Caco-2 (cell line): ENCODE measurements at regions not wholly inside any gene's neighbourhood (a gene's known extent, or its start where the extent isn't known, plus 50 kb on each side); places are given as distances from the start of the nearest gene placed in this dataset.

Experiments used
- BruUV-seq: library from RNA; stranded (reverse); fragments of 400-500 nt; replicated peaks from 2 replicates; lab custom pipeline; 2021; lab: Mats Ljungman, UMichigan
- CTCF ChIA-PET: fragments of 300-600 bp; sonication (Branson Sonifier 250); formaldehyde crosslinking; loops from one replicate; lab custom pipeline; 2022; ENCODE audit warnings: antibody characterized with exemption; lab: Charles Lee
- POLR2A ChIA-PET: fragments of 300-600 bp; sonication (Branson Sonifier 250); formaldehyde crosslinking; loops from one replicate; lab custom pipeline; 2022; ENCODE audit warnings: antibody characterized with exemption; lab: Charles Lee
- DNase-seq, 2 experiments: peaks; one replicate each; pipeline versions ENCODE4 v3.0.0 to v3.0.0-alpha.2; 2020 to 2022
- H3K27me3 ChIP-seq: replicated peaks from 2 replicates; pipeline ENCODE4 v1.6.0; 2011; ENCODE audit warnings: low read length; ENCODE audit not compliant: control insufficient read depth, insufficient read depth
- H3K36me3 ChIP-seq: 2 replicates; pipeline ENCODE4 v1.5.1; 2011; ENCODE audit warnings: low read length; ENCODE audit not compliant: control insufficient read depth, insufficient read depth
- H3K4me1 ChIP-seq: fragments of 250-450 bp; sonication (Bioruptor Pico); 2 replicates; pipeline ENCODE4 v1.5.1; 2020; ENCODE audit warnings: mild to moderate bottlenecking
- H3K4me3 ChIP-seq: 2 replicates; pipeline ENCODE4 v1.5.1; 2011; ENCODE audit warnings: low read depth, mild to moderate bottlenecking, control low read depth, low read length
- H3K9me3 ChIP-seq: fragments of 250-450 bp; sonication (Bioruptor Pico); 2 replicates; pipeline ENCODE4 v1.5.1; 2020; ENCODE audit warnings: mild to moderate bottlenecking, moderate library complexity
- H3K27ac Mint-ChIP-seq: one replicate; pipeline ENCODE4 v1.8.0; 2022; ENCODE audit warnings: mixed read lengths; ENCODE audit not compliant: unreplicated experiment
- H3K27me3 Mint-ChIP-seq: one replicate; pipeline ENCODE4 v1.8.0; 2022; ENCODE audit warnings: mixed read lengths; ENCODE audit not compliant: insufficient read depth, unreplicated experiment
- H3K36me3 Mint-ChIP-seq: one replicate; pipeline ENCODE4 v1.8.0; 2022; ENCODE audit warnings: mild to moderate bottlenecking, mixed read lengths; ENCODE audit not compliant: insufficient read depth, unreplicated experiment
- H3K4me1 Mint-ChIP-seq: one replicate; pipeline ENCODE4 v1.8.0; 2022; ENCODE audit warnings: low read depth, mixed read lengths; ENCODE audit not compliant: unreplicated experiment
- H3K4me3 Mint-ChIP-seq: one replicate; pipeline ENCODE4 v1.8.0; 2022; ENCODE audit warnings: mild to moderate bottlenecking, moderate library complexity, mixed read lengths; ENCODE audit not compliant: unreplicated experiment
- H3K9me3 Mint-ChIP-seq: one replicate; pipeline ENCODE4 v1.8.0; 2022; ENCODE audit warnings: mixed read lengths; ENCODE audit not compliant: unreplicated experiment
- intact Hi-C: fragments of 100-400 bp; cut with micrococcal nuclease; formaldehyde crosslinking; loops from one replicate; pipeline ENCODE4 v1.10.0; 2022; ENCODE audit not compliant: unreplicated experiment
- TF ChIP-seq, protein P1 (sequence below), 2 experiments: fragments of 200-600 bp in 1 of 2; IDR thresholded peaks; 1 replicate in 1 of 2; 2 replicates in 1 of 2; pipeline versions ENCODE4 v1.5.1 to v1.8.0; 2011 to 2022; ENCODE audit warnings: antibody characterized with exemption in 1 of 2, control low read depth in 1 of 2, inconsistent platforms in 1 of 2, low read depth in 1 of 2, low read length in 1 of 2, mild to moderate bottlenecking in 1 of 2, moderate library complexity in 1 of 2; ENCODE audit not compliant: insufficient read depth in 1 of 2, severe bottlenecking in 1 of 2, unreplicated experiment in 1 of 2

DNA sequence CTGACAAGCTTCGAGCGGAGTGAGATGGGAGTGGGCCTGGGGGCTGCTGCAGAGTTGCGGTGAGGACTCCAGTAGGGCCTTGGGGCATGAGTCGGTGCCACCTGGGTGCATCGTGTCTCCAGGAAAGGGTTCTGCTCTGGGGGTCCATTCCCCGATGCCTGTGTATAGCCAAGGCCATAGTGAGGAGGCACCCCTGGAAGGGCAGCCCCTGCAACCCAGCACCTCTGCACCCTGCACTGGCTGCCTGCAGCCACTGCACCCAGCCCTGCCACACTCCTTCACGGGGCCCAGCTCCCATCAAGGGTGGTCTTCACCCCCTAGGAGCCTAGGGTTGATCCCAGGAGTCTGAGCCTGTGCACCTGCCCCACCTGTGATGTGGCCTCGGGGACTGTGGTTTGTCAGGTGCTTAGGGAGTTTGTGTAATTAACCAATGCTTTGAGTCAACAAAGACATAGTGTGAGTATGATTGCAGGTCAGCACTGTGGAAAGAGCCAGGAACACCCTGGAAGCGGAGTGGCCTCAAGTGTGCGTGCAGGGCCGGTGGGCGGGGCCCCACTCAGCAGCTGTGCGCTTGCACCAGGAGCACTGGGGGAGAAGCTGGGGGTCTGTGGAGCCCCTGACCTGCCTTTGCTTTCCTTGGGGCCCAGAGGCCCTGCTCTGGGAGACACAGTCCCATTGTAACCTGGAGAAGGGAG is 1299.3 kb downstream of the BRD1 start:
- DNase-seq: no peak
- no TSS peak for BruUV-seq
- no peaks in the 10 kb centered on the region for H3K36me3 Mint-ChIP-seq
- no peak overlapping the region for H3K4me3 Mint-ChIP-seq
- no peaks in the 10 kb centered on the region for H3K4me1 ChIP-seq
- no peaks in the 10 kb centered on the region for H3K36me3 ChIP-seq
- no peaks in the 10 kb centered on the region for H3K27me3 ChIP-seq
- intact Hi-C loops: no loop called here
- peaks cover 10% of the 10 kb centered on the region for H3K27me3 Mint-ChIP-seq
- H3K27ac Mint-ChIP-seq: no peak overlapping the region
- no peak overlapping the region for H3K4me3 ChIP-seq
- no peaks in the 10 kb centered on the region for H3K9me3 ChIP-seq
- ChIA-PET POLR2A (no interaction called here), CTCF (no interaction called here)
- TF ChIP-seq, protein P1, sequence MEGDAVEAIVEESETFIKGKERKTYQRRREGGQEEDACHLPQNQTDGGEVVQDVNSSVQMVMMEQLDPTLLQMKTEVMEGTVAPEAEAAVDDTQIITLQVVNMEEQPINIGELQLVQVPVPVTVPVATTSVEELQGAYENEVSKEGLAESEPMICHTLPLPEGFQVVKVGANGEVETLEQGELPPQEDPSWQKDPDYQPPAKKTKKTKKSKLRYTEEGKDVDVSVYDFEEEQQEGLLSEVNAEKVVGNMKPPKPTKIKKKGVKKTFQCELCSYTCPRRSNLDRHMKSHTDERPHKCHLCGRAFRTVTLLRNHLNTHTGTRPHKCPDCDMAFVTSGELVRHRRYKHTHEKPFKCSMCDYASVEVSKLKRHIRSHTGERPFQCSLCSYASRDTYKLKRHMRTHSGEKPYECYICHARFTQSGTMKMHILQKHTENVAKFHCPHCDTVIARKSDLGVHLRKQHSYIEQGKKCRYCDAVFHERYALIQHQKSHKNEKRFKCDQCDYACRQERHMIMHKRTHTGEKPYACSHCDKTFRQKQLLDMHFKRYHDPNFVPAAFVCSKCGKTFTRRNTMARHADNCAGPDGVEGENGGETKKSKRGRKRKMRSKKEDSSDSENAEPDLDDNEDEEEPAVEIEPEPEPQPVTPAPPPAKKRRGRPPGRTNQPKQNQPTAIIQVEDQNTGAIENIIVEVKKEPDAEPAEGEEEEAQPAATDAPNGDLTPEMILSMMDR (IDR thresholded peaks at IDR 0.05; ENCODE audit: insufficient read depth in 1 of 2, low read depth in 1 of 2, low read length in 1 of 2, severe bottlenecking in 1 of 2, unreplicated experiment in 1 of 2): no peak
- no peaks in the 10 kb centered on the region for H3K9me3 Mint-ChIP-seq
- no peaks in the 10 kb centered on the region for H3K4me1 Mint-ChIP-seq

DNA sequence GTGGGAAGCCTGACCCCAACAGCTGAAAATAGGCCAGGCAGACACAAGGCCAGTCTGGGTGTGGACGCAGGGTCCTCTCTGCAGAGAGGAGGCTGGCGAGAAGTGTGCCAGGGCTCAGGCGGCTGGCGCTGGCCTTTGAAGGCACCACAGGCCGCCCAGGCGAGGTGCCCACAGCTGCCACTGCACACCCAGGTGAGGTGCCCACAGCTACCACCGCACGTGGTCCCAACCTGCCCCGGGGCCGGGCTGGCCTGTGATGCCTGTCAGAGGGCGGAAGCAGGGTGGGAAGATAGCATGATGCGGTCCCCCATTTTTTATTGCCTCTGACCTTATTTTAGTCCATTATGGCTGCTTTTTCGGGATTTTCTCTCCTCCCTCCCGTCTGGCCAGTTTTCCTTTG is 1303.9 kb downstream of the BRD1 start:
- ChIA-PET CTCF (no interaction called here), POLR2A (no interaction called here)
- H3K36me3 ChIP-seq: no peaks in the 10 kb centered on the region
- Mint-ChIP-seq H3K36me3 (peaks cover 6% of the 10 kb centered on the region), H3K9me3 (no peaks in the 10 kb centered on the region), H3K4me3 (no peak overlapping the region), H3K4me1 (no peaks in the 10 kb centered on the region), H3K27ac (no peak overlapping the region), H3K27me3 (peaks cover 16% of the 10 kb centered on the region)
- H3K9me3 ChIP-seq: no peaks in the 10 kb centered on the region
- intact Hi-C loops: no loop called here
- no TSS peak for BruUV-seq
- no peaks in the 10 kb centered on the region for H3K4me1 ChIP-seq
- H3K27me3 ChIP-seq: no peaks in the 10 kb centered on the region
- DNase-seq: no peak
- H3K4me3 ChIP-seq: no peak overlapping the region
- TF ChIP-seq, protein P1 (IDR thresholded peaks at IDR 0.05; ENCODE audit: insufficient read depth in 1 of 2, low read depth in 1 of 2, low read length in 1 of 2, severe bottlenecking in 1 of 2, unreplicated experiment in 1 of 2): no peak

DNA sequence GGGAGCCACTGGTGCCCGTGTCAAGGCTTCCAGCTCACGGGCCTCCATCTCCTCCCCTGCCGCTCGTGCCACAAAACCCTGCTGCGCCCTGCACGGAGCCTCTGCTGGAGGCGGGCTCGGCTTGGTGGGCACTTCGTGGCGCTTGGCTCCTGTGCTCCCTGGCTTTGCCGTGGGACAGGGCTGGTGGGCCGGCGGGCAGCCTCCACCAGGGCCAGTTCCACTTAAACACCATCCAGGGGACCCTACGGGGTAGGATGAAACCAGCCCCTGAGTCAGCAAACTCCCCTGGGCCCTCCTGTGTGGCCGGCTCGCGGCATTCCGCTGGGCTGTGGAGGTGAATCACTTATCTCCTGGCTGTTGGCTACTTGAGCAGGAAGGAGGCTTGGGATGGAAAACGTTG is 1304.6 kb downstream of the BRD1 start:
- DNase-seq: no peak
- POLR2A ChIA-PET: no interaction called here
- Mint-ChIP-seq H3K27ac (no peak overlapping the region), H3K9me3 (no peaks in the 10 kb centered on the region), H3K4me1 (no peaks in the 10 kb centered on the region), H3K27me3 (peaks cover 16% of the 10 kb centered on the region), H3K4me3 (no peak overlapping the region), H3K36me3 (peaks cover 6% of the 10 kb centered on the region)
- Histone ChIP-seq H3K9me3 (no peaks in the 10 kb centered on the region), H3K36me3 (no peaks in the 10 kb centered on the region), H3K4me1 (no peaks in the 10 kb centered on the region), H3K4me3 (no peak overlapping the region), H3K27me3 (no peaks in the 10 kb centered on the region)
- intact Hi-C loops: no loop called here
- CTCF ChIA-PET: no interaction called here
- BruUV-seq: no TSS peak
- TF ChIP-seq, protein P1 (IDR thresholded peaks at IDR 0.05; ENCODE audit: insufficient read depth in 1 of 2, low read depth in 1 of 2, low read length in 1 of 2, severe bottlenecking in 1 of 2, unreplicated experiment in 1 of 2): no peak
